Erythroblast (primary cell): ENCODE measurements at regions not wholly inside any gene's neighbourhood (a gene's known extent, or its start where the extent isn't known, plus 50 kb on each side); places are given as distances from the start of the nearest gene placed in this dataset.

Experiments used
- GATA1 ChIP-seq: IDR thresholded peaks from 2 replicates; pipeline ENCODE4 v1.6.1; 2011; ENCODE audit warnings: low read depth, mild to moderate bottlenecking, control low read depth, low read length, moderate library complexity
- POLR2A ChIP-seq: IDR thresholded peaks from 2 replicates; pipeline ENCODE4 v1.6.1; 2011; ENCODE audit warnings: mild to moderate bottlenecking, low read length

DNA sequence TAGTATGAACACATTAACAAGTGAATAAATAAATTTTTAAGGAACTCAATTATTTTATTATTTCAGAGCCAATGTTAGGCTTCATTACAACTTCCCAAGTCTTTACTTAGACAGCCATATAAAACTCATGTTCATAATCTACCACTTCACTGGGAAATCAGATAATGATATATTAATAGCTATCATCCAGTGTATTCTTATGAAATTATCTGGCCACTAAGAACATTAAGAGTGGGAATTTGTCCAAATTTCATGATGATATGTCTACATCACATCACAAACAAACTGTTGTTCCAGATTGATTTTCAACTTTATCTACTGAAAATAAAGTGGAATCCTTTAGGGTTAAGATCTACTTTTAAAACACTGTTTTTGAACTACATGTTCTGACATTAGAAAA lies 668.6 kb downstream of the EFNA5 start:
- TF ChIP-seq POLR2A (no peak), GATA1 (no peak)
